ENCODE measurements at regions not wholly inside any gene's neighbourhood (a gene's known extent, or its start where the extent isn't known, plus 50 kb on each side); places are given as distances from the start of the nearest gene placed in this dataset.

DNA sequence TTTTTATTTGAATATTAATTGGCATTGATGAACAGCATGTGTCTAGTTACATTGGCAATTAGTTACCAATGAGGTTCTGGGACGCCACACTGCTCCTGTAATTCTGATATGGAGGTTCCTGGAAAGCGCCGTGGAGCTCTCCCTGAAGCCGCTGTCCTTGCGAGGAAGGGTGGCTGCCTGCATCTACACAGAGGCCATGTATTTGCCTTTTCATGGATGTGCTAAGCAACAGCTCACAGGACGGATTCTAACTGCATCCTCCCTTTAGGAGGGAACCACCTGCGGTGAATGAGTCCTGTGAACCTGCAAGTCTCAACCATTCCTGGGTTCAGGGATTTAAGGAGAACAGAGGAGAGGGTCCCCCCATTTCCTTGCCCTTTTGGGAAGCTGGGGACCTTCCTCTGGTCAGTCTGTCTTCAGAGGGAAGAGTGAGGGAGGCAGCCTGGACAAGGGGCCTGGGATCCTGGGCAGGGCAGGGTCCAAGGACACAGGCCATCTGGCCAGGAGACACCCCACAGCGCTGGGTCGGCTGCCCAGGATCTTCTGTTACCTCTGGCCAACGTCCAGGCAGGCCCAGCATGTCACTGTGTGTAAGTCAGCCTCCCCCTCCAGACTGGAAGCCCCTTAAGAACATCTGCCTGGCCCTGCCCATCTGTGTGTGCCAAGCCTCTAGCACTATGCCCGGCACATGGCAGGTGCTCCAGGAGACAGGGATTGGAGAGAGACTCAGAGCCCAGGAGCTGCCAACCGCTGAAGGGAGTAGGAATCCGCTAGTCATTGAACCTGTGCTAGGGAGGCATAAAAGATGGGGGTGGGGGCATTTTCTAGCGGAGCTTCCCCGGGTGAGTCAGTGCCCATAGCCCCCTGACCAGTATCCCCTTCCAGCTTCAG, 314.1 kb upstream of the TNRC6C start:
- H3K27me3 Mint-ChIP-seq (ENCODE audit: unreplicated experiment): peaks cover 6% of the 10 kb centered on the region
- H3K9me3 Mint-ChIP-seq (ENCODE audit: unreplicated experiment): no peaks in the 10 kb centered on the region
- peaks cover 12% of the 10 kb centered on the region for H3K4me1 Mint-ChIP-seq (ENCODE audit: unreplicated experiment)
- no peak overlapping the region for H3K27ac Mint-ChIP-seq (ENCODE audit: unreplicated experiment)
- no peak overlapping the region for H3K4me3 Mint-ChIP-seq (ENCODE audit: unreplicated experiment)
- H3K36me3 Mint-ChIP-seq (ENCODE audit: low read depth, unreplicated experiment): peaks cover 3% of the 10 kb centered on the region
- TF ChIP-seq, protein P1, sequence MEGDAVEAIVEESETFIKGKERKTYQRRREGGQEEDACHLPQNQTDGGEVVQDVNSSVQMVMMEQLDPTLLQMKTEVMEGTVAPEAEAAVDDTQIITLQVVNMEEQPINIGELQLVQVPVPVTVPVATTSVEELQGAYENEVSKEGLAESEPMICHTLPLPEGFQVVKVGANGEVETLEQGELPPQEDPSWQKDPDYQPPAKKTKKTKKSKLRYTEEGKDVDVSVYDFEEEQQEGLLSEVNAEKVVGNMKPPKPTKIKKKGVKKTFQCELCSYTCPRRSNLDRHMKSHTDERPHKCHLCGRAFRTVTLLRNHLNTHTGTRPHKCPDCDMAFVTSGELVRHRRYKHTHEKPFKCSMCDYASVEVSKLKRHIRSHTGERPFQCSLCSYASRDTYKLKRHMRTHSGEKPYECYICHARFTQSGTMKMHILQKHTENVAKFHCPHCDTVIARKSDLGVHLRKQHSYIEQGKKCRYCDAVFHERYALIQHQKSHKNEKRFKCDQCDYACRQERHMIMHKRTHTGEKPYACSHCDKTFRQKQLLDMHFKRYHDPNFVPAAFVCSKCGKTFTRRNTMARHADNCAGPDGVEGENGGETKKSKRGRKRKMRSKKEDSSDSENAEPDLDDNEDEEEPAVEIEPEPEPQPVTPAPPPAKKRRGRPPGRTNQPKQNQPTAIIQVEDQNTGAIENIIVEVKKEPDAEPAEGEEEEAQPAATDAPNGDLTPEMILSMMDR (IDR thresholded peaks at IDR 0.05; ENCODE audit: unreplicated experiment): no peak
- DNase-seq (ENCODE audit: low spot score): no peak

DNA sequence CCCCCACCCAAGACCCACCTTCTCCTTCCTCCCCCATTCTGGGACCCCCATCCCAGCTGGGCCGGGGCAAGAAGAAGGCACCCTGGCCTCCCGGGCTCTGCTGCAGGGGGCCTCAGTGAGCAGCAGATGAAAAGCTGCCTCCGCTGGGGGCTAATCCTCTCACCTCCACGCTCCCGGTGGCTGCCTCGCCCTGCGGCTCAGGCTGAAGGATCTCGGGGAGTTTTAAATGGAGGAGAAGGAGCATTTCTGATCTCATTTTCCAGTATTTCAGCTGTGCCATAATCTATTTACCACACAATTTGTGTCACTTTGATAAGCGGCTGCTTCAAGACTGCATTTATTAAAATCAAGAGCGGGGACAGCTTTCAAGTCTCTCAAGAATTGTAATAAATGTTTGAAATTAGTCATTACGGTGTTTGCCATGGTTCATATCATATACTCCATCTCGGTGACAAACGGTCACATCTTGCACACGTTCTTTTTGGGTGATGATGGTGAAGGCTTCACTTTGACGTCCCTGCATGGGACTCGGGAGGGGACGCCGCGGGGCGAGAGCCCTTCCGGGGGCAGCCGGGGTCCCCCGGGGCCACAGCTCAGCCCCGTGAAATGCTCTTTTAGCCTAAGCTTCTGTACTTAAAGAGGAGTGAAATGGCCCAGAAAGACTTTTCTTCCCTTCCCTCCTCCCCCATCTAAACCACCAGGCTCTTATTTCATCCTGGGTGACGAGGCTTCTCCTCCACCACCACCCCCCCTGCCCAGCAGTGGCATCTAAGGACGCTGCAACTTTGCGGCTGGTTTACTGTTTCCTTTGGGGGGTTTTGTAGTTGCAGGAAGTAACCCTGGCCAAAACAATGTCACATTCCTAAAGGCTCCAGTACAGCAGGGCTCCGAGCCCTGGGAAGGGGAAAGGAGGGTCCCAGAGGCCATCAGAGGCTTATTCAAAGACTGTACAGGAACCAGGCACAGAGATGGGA, 313.1 kb upstream of the TNRC6C start:
- peak overlapping the region; percentile 89 for H3K27ac Mint-ChIP-seq (ENCODE audit: unreplicated experiment)
- H3K4me1 Mint-ChIP-seq (ENCODE audit: unreplicated experiment): peaks cover 14% of the 10 kb centered on the region
- DNase-seq (ENCODE audit: low spot score): peak; percentile 28
- H3K4me3 Mint-ChIP-seq (ENCODE audit: unreplicated experiment): no peak overlapping the region
- peaks cover 6% of the 10 kb centered on the region for H3K27me3 Mint-ChIP-seq (ENCODE audit: unreplicated experiment)
- TF ChIP-seq, protein P1 (IDR thresholded peaks at IDR 0.05; ENCODE audit: unreplicated experiment): no peak
- H3K36me3 Mint-ChIP-seq (ENCODE audit: low read depth, unreplicated experiment): peaks cover 3% of the 10 kb centered on the region
- H3K9me3 Mint-ChIP-seq (ENCODE audit: unreplicated experiment): no peaks in the 10 kb centered on the region

DNA sequence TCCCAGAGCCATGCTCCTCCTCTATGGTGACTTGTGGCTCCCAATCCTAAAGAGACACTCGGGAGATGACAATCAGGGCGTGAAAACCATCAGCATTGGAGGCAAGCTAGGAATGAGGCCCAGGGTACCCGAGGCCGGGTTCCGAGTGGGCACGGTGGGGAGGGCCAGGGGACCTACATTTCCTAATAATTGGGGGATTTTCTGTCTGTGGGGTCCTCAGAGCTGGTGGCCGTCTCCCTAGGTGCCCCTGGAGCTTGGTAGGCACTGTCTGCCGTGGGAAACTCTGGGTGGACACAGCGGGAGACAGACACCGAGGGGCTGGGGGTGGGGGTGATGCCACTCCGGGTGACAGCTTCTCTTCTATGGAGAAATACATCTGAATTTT, 312.5 kb upstream of the TNRC6C start:
- H3K27ac Mint-ChIP-seq (ENCODE audit: unreplicated experiment): peak overlapping the region; percentile 89
- peaks cover 14% of the 10 kb centered on the region for H3K4me1 Mint-ChIP-seq (ENCODE audit: unreplicated experiment)
- TF ChIP-seq, protein P1 (IDR thresholded peaks at IDR 0.05; ENCODE audit: unreplicated experiment): no peak
- no peaks in the 10 kb centered on the region for H3K9me3 Mint-ChIP-seq (ENCODE audit: unreplicated experiment)
- no peak for DNase-seq (ENCODE audit: low spot score)
- H3K27me3 Mint-ChIP-seq (ENCODE audit: unreplicated experiment): peaks cover 5% of the 10 kb centered on the region
- no peak overlapping the region for H3K4me3 Mint-ChIP-seq (ENCODE audit: unreplicated experiment)
- peaks cover 3% of the 10 kb centered on the region for H3K36me3 Mint-ChIP-seq (ENCODE audit: low read depth, unreplicated experiment)

DNA sequence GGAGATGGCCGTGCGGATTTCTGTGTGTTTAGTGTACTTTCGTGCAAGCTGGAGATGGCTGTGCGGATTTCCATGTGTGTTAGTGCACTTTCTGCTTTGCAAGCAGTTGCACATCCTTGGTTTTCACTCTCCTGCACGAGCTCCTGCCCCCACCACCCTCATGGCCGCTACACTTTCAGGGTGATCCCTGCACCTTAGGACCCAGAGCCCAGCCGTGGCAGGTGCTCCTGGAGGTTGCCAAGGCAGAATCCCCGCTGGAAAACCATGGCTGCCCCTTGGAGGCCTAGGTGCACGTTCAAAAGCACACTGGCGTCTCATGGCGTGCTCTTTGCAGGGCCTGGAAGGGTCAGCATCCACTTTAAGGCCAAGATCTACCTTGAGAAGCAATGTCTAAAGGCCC, 311.0 kb upstream of the TNRC6C start:
- H3K27ac Mint-ChIP-seq (ENCODE audit: unreplicated experiment): no peak overlapping the region
- no peaks in the 10 kb centered on the region for H3K9me3 Mint-ChIP-seq (ENCODE audit: unreplicated experiment)
- no peak for DNase-seq (ENCODE audit: low spot score)
- H3K4me3 Mint-ChIP-seq (ENCODE audit: unreplicated experiment): no peak overlapping the region
- TF ChIP-seq, protein P1 (IDR thresholded peaks at IDR 0.05; ENCODE audit: unreplicated experiment): no peak
- peaks cover 14% of the 10 kb centered on the region for H3K4me1 Mint-ChIP-seq (ENCODE audit: unreplicated experiment)
- peaks cover 3% of the 10 kb centered on the region for H3K36me3 Mint-ChIP-seq (ENCODE audit: low read depth, unreplicated experiment)
- H3K27me3 Mint-ChIP-seq (ENCODE audit: unreplicated experiment): peaks cover 4% of the 10 kb centered on the region
